ENCODE measurements at regions not wholly inside any gene's neighbourhood (a gene's known extent, or its start where the extent isn't known, plus 50 kb on each side); places are given as distances from the start of the nearest gene placed in this dataset.
"Not testable (repeated sequence)": the region's sequence is repeated elsewhere in the genome, so short reads cannot be mapped to it uniquely, and the experiment has no call there.

DNA sequence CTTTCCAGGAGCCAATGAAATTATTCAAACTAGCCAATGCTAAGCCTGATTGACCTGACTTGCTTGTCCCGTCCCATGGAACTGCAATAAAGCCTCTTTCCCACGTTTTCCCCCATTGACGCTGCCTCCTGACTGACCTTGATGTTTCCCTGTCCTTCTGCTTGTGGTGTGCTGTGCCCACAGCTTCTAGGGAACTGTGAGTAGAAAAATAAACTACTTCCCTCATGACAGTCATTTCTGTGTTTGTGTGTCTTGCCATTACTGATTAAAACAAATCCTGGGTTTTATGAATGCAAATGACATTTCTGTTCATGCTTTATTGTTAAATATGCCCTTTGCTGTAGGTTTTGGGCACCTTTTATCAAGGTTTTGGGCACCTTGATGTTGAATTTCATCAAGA, 91.3 kb upstream of the ABI1 start:
- no peak for FAIRE-seq
- no peak for DNase-seq (ENCODE audit: low spot score)

DNA sequence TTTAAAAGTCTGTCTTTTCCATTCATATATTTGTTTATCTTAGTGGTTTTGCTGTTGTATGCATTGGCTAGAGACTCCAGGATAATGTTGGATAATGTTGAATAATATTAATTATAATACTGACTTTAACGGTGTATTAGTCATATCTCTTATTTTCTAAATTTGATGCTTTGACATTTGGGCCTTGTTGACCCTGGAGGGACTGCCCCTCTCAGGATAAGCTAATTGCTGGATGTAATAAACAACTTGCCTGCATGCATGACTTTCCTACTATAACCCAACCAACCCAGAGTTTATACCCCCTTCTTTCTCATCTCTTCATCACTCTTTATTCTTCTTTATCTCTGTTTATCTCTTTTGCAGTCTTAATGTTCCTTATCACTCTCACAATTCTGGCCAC, 90.9 kb upstream of the ABI1 start:
- no peak for FAIRE-seq
- DNase-seq (ENCODE audit: low spot score): no peak

DNA sequence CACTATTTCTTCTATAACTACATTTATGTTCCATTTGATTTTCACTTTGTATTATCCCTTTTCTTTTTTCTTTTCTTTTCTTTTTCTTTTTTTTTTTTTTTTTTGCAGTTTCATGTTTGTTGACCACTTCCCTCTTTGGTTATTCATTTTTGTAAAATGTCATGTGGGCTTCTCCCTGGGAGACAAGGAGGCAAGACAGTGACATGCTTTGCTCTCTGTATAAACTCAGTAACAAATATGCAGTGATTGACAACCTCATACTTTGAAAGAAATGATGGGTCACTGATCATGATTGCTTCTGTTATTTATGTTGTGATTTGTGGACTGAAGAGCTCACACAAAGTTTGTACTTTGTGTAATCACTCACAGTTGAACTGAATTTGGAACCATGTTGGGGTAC, 90.2 kb upstream of the ABI1 start:
- no peak for DNase-seq (ENCODE audit: low spot score)

DNA sequence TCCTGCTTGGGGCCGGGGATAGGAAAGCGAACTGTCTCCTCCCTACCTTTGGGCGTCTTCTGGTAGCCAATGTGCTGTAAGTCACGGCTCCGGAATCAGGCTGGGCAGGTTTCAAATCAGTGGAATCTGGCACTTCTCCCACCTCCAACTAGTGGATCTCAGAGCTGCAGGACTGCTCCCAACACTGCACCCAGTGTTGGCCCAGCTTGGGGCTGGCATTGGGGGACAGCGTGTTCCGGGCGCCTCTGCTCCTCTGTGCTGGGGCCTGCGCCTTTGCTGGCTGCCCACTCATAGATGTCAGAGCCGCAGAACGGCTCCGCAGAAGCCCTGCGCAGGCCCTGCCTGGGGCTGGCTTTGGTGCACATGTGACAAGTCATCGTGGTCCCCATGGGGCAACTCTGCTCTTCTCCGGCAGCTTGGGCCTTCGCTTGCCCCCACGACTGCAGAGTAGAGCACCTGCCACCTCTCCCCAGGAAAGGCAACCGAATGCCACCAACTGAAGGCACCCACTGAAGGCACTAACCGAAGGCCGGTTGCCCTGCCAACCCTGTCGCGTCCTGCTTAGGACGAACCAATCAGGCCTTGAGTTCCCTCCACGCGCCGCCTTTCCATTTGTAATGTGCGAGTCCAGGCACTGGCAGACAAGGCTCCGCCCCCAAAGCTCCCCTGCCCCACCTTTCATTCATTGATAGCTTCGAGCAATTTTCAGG, 85.5 kb upstream of the ABI1 start:
- FAIRE-seq: no peak
- DNase-seq (ENCODE audit: low spot score): no peak

More for the DNA sequence above, 90.2 kb upstream of the ABI1 start:
- FAIRE-seq: no peak

DNA sequence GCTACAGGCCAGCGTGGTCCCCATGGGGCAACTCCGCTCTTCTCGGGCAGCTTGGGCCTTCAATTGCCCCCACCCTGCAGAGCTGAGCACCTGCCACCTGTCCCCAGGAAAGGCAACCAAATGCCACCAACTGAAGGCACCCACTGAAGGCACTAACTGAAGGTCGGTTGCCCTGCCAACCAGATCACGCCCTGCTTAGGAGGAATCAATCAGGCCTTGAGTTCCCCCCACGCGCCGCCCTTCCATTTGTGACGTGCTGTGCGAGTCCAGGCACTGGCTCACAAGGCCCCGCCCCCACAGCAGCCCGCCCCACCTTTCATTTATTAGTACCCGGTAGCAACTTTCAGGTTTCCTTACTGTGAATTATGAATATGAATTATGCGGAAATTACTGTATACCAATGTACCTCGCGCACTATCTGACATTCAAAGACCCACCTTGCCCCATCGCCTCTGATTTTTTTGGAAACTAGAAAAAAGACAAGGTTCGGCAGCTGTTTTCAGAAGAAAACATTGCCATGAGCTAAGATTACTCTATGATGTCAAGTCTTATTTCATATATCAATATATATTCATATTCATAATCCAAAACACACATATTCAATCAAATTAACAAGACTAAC, 83.6 kb upstream of the ABI1 start:
- DNase-seq (ENCODE audit: low spot score): no peak
- FAIRE-seq: no peak

DNA sequence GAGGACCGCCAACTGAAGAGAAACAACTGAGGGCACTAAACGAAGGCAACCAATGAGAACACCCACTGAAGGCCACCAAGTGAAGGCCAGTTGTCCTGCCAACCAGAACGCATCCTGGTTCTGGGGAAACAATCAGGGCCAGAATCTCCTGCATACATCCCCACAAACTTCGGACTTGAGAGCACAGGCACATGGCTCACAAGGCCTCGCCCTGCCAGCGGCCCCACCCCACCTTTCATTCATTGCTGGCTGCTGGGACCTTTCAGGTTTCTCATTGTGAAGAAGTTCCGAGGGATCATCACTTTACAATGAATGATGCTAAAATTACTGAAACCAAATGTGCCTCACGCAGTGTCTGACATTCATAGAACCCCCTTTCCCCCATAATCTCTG, 79.2 kb upstream of the ABI1 start:
- DNase-seq (ENCODE audit: low spot score): no peak
- no peak for FAIRE-seq

DNA sequence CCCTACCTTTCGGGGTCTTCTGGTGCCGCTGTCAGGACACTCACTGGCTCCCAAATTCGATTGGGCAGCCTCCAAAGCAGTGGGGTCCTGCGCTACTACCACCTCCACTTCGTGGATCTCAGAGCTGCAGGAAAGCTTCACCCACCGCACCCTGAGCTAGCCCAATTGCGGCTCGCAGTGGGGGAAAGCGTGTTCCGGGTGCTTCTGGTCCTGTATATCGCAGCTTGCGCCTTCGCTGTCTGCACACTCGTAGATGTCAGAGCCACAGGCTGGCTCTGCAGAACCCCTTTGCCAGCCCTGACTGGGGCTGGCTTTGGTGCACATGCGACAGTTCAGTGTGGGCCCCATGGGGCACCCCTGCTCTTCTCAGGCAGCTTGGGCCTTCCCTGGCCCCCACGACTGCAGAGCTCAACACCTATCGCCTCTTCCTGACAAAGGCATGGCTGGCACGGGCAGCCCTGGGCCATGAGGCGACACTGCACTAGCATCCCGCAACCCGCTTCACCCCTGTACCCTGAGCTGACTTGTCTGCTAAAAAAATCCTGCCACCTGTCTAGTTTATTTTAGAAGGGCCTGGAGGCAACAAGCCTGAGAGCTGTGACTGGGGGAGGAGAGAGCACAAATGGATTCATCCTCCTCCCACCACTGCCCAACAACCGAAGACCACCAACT, 78.7 kb upstream of the ABI1 start:
- FAIRE-seq (no peak), DNase-seq (ENCODE audit: low spot score) (no peak)

DNA sequence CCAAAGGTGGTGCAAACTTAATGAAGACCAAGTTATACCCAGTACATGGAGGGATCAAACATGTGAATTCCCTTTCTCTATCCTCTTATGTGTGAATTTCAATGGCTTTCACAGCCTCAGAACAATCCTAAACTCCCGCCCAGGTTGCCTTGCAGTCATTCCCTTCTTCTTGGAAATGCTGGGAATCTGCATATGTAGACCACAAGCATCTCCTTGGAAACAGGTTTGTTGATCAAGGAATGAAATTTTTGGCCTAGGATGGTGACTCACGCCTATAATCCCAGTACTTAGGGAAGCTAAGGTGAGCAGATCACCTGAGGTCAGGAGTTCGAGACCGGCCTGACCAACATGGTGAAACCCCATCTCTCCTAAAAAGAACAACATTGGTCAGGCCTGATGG, 77.8 kb upstream of the ABI1 start:
- no peak for FAIRE-seq

DNA sequence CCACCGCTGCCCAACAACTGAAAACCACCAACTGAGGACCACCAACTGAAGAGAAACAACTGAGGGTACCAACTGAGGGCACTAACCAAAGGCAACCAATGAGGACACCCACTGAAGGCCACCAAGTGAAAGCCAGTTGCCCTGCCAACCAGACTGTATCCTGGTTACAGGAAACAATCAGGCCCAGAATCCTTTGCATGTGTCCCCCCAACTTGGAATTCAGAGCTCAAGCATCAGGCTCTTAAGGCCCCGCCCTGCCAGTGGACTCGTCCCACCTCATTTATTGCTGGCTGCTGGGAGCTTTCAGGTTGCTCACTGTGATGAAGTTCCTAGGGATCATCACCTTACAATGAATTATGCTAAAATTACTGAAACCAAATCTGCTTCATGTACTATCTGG, 76.6 kb upstream of the ABI1 start:
- DNase-seq (ENCODE audit: low spot score) (no peak), FAIRE-seq (no peak)

More for the DNA sequence above, 77.8 kb upstream of the ABI1 start:
- DNase-seq (ENCODE audit: low spot score): no peak

DNA sequence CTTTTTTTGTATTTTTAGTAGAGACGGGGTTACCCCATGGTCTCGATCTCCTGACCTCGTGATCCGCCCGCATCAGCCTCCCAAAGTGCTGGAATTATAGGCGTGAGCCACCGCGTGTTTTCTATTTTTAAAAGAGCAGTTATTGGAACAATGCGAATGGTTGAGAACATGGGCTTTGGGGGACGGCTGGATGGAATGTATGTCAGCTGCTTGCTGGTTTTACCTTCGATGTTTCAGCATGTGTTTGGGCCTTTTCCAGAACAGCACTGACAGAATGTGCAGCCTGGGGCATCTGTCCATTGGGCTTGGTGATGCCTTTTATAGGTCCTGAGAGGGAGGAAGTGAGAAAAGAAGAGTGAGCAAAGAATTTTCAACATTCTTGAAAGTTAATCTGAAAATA, 73.4 kb upstream of the ABI1 start:
- not testable (repeated sequence) for DNase-seq (ENCODE audit: low spot score); FAIRE-seq

DNA sequence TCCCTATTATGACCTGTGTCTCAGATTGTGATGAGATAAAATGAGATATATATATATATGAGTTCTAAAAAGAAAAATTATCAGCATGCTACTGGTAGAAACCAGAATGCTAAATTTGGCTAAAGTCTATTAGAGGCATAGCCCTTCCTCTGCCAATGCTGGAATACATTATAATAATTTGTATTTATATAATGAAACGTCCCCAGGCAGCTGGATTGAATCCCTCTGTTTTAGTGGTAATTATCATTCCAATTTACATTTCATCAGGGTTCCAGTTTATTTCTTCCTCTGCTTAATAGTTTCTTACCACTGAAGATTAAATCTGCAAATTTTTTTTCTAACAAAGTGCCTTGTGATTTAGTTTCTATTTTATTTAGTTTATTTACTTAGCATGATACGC, 71.8 kb upstream of the ABI1 start:
- no peak for FAIRE-seq
- no peak for DNase-seq (ENCODE audit: low spot score)

DNA sequence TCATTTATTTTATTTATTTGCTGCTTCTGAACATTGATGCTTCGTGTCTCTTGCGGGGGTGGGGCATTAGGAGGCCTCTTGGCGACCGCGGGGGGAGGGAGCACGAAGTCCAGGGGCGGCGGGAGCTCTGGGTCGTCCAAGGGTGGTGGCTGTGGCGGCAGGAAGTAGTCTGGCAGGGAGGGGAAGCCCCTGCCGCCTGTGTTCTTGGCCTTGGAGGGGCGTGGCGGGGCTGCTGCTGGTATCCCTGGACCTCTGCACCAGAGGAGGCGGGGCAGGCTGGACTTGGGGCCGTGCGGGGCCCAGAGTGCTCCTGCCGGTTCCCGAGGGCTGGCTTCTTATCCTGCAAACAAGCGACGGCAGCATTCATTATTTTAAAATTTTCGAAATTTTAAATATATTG, 70.5 kb upstream of the ABI1 start:
- no peak for FAIRE-seq
- no peak for DNase-seq (ENCODE audit: low spot score)

DNA sequence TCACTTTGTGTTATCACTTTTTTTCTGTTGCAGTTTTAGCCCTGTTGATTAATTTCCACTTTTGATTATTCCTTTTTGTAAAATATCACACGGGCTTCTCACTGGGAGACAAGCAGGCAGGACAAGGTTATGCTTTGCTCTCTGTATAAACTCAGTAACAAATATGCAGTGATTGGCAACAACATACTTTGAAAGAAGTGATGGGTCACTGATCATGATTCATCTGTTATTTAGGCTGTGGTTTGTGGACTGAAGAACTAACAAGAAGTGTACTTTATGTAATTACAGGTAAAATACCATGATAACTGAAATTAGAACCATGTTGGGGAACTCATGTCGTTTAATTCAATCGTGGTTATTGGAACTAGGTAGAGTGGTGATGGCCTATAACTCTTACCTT, 62.1 kb upstream of the ABI1 start:
- FAIRE-seq: peak; percentile 82
- DNase-seq (ENCODE audit: low spot score): not testable (repeated sequence)

DNA sequence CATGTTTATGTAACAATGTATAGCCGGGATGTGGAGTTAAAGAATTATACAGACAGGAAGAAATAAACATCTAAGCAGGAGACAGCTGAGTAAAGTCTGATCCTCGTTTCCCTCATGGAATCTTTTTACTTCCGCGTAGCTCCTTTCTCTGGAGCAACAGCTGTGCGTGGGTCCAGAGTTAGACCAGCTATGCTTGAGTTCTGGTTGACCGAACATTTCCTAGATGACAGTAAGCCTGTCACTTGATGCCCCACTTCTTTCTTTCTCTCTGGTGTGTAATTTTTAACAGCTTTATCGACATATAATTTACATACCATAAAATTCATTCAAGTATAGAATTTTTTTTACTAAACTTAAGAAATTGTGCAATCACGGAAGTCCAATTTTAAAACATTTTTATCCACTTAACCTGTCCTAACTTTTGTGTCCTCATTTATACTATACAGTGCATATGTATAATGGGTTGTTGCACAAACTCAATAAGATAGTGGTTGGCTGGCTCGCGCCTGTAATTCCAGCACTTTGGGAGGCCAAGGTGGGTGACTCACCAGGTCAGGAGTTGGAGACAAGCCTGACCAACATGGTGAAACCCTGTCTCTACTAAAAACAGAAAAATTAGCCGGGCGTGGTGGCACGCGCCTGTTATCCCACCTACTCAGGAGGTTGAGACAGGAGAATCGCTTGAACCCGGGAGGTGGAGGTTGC, 58.5 kb upstream of the ABI1 start:
- FAIRE-seq (peak; percentile 92), DNase-seq (ENCODE audit: low spot score) (peak; percentile 73)

DNA sequence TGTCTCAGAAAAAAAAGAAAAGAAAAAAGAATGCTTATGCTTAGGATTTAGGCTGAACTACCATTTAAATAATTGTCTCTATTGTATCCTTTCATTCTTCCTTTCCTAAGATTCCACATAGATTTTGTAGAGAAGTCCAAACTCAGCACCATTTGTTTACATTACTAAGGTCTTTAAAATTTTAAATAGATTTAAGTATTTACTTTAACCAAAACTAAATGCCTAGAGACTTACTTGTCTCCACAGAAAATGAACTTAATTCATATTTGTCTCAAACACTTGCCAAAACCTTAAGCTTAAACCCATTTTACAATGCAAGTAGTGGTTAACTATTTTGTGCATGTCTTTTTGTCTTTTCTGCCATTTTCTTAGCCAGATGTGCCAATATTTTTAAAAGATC, 54.1 kb upstream of the ABI1 start:
- DNase-seq (ENCODE audit: low spot score): no peak
- FAIRE-seq: no peak

DNA sequence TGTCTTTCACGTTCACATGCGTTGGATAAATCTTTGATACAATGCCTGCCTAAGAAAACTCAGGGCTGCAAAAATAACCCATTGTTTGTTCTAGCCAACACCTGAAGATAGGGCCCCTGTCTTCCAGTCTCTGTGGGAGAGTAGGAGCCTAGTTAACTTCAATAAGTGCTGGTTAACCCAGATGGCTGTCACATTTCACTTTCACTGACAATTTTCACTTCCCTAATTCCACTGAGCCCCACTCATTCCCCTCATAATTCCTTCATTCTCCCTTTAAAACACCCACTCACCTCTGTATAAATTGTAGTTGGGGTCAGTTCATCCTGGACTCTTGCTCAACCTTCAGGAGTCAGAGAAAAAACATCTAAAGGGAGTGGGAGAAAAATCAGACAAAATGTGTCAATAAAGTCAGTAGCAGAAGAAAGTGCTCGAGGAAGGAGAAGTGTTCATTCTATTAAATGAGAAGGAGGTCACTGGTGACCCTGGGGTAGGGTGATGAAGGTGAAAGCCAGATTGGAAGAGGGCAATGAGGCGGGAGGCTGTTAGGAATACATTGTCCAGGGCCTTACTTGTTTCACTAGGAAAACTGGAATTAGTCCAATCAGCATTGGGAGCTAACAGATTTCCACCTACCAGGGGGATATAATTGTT, 51.2 kb upstream of the ABI1 start:
- FAIRE-seq: no peak
- no peak for DNase-seq (ENCODE audit: low spot score)

Measured in RCC 7860 (cell line).